GM23338 (cell line): ENCODE measurements at regions not wholly inside any gene's neighbourhood (a gene's known extent, or its start where the extent isn't known, plus 50 kb on each side); places are given as distances from the start of the nearest gene placed in this dataset.

Experiments used
- ATAC-seq: fragments of 200-7000 bp; cut with Tn5 transposase; 3 replicates; pipeline ENCODE4 v1.9.1; 2020
- DNase-seq: peaks from one replicate; pipeline ENCODE4 v3.0.0-alpha.2; 2015; ENCODE audit warnings: low spot score
- H2AFZ ChIP-seq: fragments of 200-600 bp; sonication (generic); 2 replicates; pipeline ENCODE4 v1.8.0; 2016; ENCODE audit warnings: antibody characterized with exemption, mild to moderate bottlenecking, moderate library complexity
- H3F3A ChIP-seq: fragments of 200-600 bp; sonication (generic); replicated peaks from 2 replicates; pipeline ENCODE4 v1.8.0; 2017; ENCODE audit warnings: antibody characterized with exemption, mixed run types, low read depth
- H3K27ac ChIP-seq: fragments of 200-600 bp; sonication (generic); 2 replicates; pipeline ENCODE4 v1.6.1; 2016; ENCODE audit warnings: low read depth
- H3K27me3 ChIP-seq: fragments of 200-600 bp; sonication (generic); 2 replicates; pipeline ENCODE4 v1.8.0; 2016; ENCODE audit warnings: mild to moderate bottlenecking, mixed run types, moderate library complexity; ENCODE audit not compliant: insufficient read depth
- H3K36me3 ChIP-seq: fragments of 200-600 bp; sonication (generic); 2 replicates; pipeline ENCODE4 v1.8.0; 2016; ENCODE audit warnings: mild to moderate bottlenecking; ENCODE audit not compliant: insufficient read depth
- H3K4me1 ChIP-seq: fragments of 200-600 bp; sonication (generic); 2 replicates; pipeline ENCODE4 v1.8.0; 2016; ENCODE audit warnings: mild to moderate bottlenecking, moderate library complexity; ENCODE audit not compliant: insufficient read depth
- H3K4me2 ChIP-seq: fragments of 200-600 bp; sonication (generic); 2 replicates; pipeline ENCODE4 v1.7.1; 2017; ENCODE audit warnings: mixed run types
- H3K4me3 ChIP-seq: fragments of 200-600 bp; sonication (generic); 2 replicates; pipeline ENCODE4 v1.6.1; 2016; ENCODE audit warnings: mixed run types
- H3K79me2 ChIP-seq: fragments of 200-600 bp; sonication (generic); replicated peaks from 2 replicates; pipeline ENCODE4 v1.8.0; 2017; ENCODE audit warnings: mild to moderate bottlenecking; ENCODE audit not compliant: insufficient read depth
- H3K9me2 ChIP-seq: fragments of 200-600 bp; sonication (generic); 2 replicates; pipeline ENCODE4 v1.8.0; 2017; ENCODE audit not compliant: insufficient read depth
- H4K20me1 ChIP-seq: fragments of 200-600 bp; sonication (generic); replicated peaks from 2 replicates; pipeline ENCODE4 v1.8.0; 2017; ENCODE audit warnings: mild to moderate bottlenecking; ENCODE audit not compliant: insufficient read depth
- H3K27ac Mint-ChIP-seq: 2 replicates; pipeline ENCODE4 v1.8.0; 2020; ENCODE audit warnings: inconsistent platforms, mild to moderate bottlenecking, moderate library complexity, mixed read lengths
- H3K27me3 Mint-ChIP-seq: 3 replicates; pipeline ENCODE4 v1.8.0; 2022; ENCODE audit warnings: low read depth, mild to moderate bottlenecking, moderate library complexity, mixed read lengths, inconsistent platforms; ENCODE audit not compliant: insufficient read depth, poor library complexity
- H3K36me3 Mint-ChIP-seq: 3 replicates; pipeline ENCODE4 v1.8.0; 2021; ENCODE audit warnings: low read depth, mild to moderate bottlenecking, inconsistent platforms, moderate library complexity, mixed read lengths
- H3K4me1 Mint-ChIP-seq: 3 replicates; pipeline ENCODE4 v1.8.0; 2020; ENCODE audit warnings: mild to moderate bottlenecking, inconsistent platforms, mixed read lengths
- H3K4me3 Mint-ChIP-seq: 3 replicates; pipeline ENCODE4 v1.8.0; 2021; ENCODE audit warnings: moderate library complexity, mild to moderate bottlenecking, inconsistent platforms, mixed read lengths
- H3K9me3 Mint-ChIP-seq: 3 replicates; pipeline ENCODE4 v1.8.0; 2020; ENCODE audit warnings: moderate library complexity, mild to moderate bottlenecking, inconsistent platforms, mixed read lengths
- CREB1 ChIP-seq: fragments of 250-450 bp; sonication (Bioruptor Pico); IDR thresholded peaks from 2 replicates; pipeline ENCODE4 v1.5.0; 2020; ENCODE audit warnings: low read depth, mild to moderate bottlenecking, moderate library complexity
- JUNB ChIP-seq: IDR thresholded peaks from one replicate; pipeline ENCODE4 v1.6.1; 2016; ENCODE audit warnings: antibody characterized with exemption; ENCODE audit not compliant: unreplicated experiment
- NANOG ChIP-seq: IDR thresholded peaks from 2 replicates; pipeline ENCODE4 v1.6.1; 2016; ENCODE audit warnings: antibody characterized with exemption, borderline replicate concordance
- POLR2AphosphoS5 ChIP-seq: IDR thresholded peaks from 2 replicates; pipeline ENCODE4 v1.6.1; 2016; ENCODE audit warnings: antibody characterized with exemption, low read depth
- REST ChIP-seq: IDR thresholded peaks from one replicate; pipeline ENCODE4 v1.6.1; 2018; ENCODE audit warnings: antibody characterized with exemption; ENCODE audit not compliant: unreplicated experiment
- STAT1 ChIP-seq: IDR thresholded peaks from one replicate; pipeline ENCODE4 v1.6.1; 2016; ENCODE audit warnings: antibody characterized with exemption; ENCODE audit not compliant: unreplicated experiment
- ZNF462 ChIP-seq: fragments of 250-450 bp; sonication (Bioruptor Pico); IDR thresholded peaks from 2 replicates; pipeline ENCODE4 v1.5.0; 2020; ENCODE audit warnings: mild to moderate bottlenecking, moderate library complexity

GRCh38 chr15:93244696-93245660 is 156.0 kb upstream of the RGMA start:
- H3K4me3 Mint-ChIP-seq, result no peak overlapping the region
- Histone ChIP-seq H3K4me2 (no peak overlapping the region), H4K20me1 (no peaks in the 10 kb centered on the region), H3F3A (0 out of 2 replicates have a peak, but pooled peaks cover 6% of the 10 kb centered on the region), H3K27me3 (peaks cover 14% of the 10 kb centered on the region), H3K79me2 (no peaks in the 10 kb centered on the region), H3K36me3 (no peaks in the 10 kb centered on the region; the same call in 1 of the 2 replicates), H3K9me2 (no peaks in the 10 kb centered on the region), H3K27ac (no peak overlapping the region), H3K4me3 (no peak overlapping the region), H2AFZ (no peak overlapping the region), H3K4me1 (peaks cover 25% of the 10 kb centered on the region)
- peaks cover 10% of the 10 kb centered on the region for H3K4me1 Mint-ChIP-seq
- no peaks in the 10 kb centered on the region for H3K9me3 Mint-ChIP-seq
- peaks cover 11% of the 10 kb centered on the region for H3K27me3 Mint-ChIP-seq
- TF ChIP-seq STAT1 (no peak), REST (no peak), NANOG (no peak), JUNB (no peak), CREB1 (CRISPR knock-in tag) (no peak), ZNF462 (CRISPR knock-in tag) (no peak), POLR2AphosphoS5 (no peak)
- no peak overlapping the region for H3K27ac Mint-ChIP-seq
- no peak for DNase-seq
- no peak for ATAC-seq
- H3K36me3 Mint-ChIP-seq, result no peaks in the 10 kb centered on the region; the same call in 2 of the 3 replicates
